Inflammatory macrophage treated with lipopolysaccharide for 4 hours (primary cell): ENCODE measurements at regions not wholly inside any gene's neighbourhood (a gene's known extent, or its start where the extent isn't known, plus 50 kb on each side); places are given as distances from the start of the nearest gene placed in this dataset.

Experiments used
- DNase-seq: peaks from one replicate; pipeline ENCODE4 v3.0.0-alpha.2; 2020

DNA sequence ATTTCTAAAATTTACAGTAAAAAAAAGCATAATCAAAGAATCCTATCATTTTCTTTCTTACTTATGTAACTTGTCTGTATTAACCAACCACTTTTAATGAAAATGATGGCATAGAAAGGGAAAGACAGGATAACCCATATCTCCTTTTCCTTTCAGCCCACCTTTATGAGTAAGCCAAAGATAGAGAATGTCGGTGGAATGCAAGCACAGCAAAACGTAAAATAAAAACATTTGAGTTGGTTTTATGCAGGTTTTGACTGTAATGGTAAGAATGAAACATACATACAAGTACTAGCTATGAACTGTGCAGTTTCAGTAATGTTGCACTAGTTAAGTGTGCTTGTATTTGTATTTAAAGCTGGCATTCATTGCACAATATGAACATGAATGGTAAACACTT is 360.3 kb downstream of the FOXG1 start:
- DNase-seq: no peak

DNA sequence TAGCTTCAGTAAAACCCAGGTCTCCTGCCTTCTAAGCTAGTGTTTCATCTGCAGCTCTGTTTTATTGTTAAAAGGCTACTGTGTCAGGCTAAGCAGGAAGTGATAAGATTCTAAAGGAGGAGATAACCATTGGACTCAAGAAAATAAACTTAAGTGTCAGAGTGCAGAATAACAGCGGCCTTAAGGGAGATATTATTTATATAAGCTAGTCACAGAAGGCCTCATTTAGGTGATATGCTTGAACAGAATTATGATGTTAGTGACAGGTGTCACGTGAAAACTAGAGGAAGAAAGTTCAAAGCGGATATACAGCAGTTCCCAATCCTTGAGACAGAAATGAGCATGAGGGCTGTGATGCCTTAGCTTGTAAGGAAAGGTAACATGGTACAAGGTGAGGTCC is 373.4 kb downstream of the FOXG1 start:
- DNase-seq: no peak

DNA sequence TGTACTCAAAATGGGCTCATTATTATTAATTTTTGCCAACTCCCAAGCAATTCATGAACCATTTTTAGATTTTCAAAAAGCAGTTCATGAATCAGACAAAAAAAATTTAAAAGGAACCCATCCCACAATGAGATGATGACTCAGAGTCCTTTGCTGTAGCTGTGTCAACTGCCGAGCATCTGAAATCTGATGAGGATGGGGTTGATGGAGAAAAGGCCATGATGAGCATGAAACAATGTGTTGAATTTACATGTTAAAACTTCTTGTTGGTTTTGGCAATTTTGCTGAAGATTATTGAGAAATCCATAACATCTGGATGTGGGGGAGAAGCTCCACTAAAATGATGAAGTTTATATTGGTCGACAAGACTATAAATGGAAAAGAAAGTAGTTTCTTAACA is 378.0 kb downstream of the FOXG1 start:
- DNase-seq: no peak

DNA sequence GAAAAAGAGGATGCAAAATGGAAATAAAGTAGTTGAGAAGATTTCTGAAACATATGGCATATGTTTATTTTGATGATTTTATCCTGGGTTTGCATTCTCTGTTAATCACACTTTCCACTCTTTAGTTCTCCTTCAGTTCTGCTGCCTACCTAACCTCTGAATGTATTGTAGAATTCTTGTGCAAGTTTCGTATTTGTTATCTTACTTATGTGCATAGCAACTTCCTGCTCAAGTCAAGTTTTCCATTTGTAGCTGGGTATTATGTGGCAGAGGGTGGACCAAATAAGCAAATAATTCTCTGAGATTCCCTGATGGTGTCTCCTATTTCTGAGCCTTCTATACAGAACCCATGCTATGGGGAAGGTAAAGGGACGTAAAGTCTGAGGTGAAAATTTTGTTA is 381.6 kb downstream of the FOXG1 start:
- DNase-seq: no peak

DNA sequence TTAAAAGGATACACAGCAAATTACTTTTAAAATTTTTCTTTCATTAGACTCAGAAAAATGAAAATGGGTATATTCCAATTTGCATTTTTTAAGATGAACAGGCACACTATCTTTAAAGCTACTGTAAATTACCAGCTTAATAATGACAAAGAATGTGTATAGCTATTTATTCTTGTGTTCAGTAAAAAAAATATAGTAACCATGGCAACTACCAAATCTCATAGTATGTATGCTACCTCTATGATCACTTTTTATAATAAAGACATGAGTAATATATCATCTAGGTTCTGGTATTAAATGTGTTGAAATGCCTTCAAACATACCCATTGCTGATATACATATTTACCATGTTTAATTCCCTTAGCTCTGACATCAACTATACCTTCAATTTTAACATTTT is 383.2 kb downstream of the FOXG1 start:
- DNase-seq: no peak

DNA sequence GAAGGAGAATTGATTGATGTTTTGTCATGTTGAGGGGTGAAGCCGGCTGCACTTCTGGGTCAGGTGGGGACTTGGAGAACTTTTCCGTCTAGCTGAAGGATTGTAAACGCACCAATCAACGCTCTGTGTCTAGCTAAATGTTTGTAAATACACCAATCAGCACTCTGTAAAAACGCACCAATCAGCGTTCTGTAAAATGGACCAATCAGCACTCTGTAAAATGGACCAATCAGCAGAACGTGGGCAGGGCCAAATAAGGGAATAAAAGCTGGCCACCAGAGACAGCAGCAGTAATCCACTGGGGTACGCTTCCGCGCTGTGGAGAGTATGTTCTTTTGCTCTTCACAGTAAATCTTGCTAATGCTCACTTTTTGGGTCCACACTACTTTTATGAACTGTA is 384.1 kb downstream of the FOXG1 start:
- no peak for DNase-seq

DNA sequence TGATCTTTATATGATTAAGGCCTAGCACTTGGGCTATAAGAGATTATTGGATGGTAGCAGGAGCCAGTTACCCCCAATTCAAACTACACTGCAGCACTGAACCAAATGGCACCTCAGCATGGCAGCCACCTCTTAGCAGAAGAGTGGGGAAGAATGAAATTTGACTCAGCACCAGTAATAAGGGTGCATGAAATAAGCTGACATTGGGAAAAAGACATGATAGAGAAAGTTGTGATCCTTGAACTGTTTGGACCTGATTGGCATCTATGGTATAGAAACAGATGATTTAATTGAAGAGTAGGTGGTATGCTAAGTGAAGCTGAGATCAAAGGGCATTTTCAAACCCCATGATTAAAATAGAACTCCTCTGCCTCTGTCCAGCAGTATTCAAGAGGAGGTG is 389.5 kb downstream of the FOXG1 start:
- no peak for DNase-seq

DNA sequence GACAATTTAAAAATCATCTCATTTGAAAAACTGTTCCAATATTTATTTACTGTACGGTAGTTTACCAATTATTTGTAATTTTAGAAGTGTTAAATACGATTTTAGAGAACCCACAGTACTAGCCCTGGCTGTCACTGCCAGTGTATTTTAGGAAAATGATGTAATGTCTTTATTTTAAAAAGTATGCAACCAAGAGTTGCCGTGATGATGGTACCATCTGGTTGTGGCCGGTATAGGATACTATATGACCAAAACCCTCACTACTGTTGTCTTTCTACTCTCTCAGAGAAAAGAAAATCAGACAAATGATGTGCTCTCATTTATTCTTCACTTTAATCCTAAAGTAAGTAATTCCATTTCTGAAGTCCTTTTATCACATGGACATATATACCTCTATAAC is 395.0 kb downstream of the FOXG1 start:
- DNase-seq: no peak

DNA sequence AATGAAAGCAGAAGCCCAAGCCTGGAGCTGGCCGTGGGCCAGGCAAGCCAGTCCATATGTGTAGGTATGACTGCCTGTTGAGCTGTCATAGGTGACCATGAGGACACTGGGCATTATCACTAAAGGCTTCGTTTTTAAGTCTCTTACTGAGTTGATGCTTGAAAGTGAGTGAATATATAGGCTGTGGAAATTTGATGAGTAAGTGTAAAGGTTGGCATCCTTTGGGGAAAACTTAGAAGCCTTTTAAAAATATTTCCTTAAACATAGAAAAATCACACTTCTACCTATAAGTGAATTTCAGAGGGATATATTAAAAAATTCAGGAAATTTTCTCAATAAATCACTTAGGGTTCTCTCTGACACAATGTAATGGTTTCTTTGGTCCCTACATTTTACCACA is 396.5 kb downstream of the FOXG1 start:
- no peak for DNase-seq

DNA sequence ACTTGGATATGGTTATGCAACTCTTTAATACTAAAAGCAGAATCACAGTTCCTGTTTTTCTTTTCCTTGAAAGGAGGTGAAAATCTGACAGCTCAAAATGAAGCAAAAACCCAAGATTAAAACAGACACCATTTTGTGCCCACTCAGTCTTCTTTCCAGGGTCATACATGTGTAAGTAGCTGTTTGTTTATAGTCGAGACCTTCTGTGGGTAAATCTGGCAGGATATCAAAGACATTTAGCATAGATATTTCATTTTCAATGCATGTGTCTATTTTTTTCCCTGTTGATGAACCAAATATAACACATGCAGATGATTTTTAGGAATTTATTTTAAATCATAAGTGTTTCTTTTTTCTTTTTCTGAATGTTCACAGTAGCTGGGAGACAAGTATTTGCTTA is 398.8 kb downstream of the FOXG1 start:
- no peak for DNase-seq

DNA sequence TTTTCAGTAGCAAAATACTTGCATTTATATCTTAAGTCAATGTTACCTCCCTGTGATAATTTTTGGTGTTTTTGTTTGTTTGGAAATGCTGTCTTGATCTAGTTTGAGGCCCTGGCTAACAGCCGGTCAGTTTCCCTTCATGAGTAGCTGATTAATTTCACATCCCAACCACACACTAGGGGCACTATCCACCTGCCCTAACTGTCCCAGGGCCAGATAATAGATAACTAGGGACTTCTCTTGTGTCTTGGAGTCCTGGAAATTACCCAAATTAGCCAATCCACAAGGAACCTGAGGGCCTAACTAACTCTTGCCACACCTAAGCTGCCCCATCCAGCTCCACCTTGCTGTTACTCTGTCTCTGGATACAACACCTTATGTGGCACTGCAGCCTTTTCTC is 399.9 kb downstream of the FOXG1 start:
- no peak for DNase-seq

DNA sequence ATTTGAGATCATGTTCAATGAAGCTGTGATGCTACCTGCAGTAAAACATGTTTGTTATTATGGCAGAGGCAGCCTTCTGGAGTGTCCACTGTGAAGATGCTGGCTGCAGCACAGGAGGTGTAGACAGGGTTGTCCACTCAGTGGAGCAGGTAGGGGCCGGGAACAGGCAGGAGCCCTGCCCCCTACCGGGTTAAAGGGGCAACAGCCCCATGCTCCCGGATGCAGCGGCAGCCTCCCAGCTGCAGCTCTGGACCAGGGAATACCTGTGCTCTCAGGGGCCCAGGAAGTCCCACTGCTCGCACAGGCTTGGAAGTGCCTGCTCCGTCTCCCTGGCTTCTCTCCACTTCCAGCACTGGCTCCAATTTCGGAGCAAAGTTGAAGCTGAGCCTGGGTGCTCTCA is 401.6 kb downstream of the FOXG1 start:
- DNase-seq: no peak

DNA sequence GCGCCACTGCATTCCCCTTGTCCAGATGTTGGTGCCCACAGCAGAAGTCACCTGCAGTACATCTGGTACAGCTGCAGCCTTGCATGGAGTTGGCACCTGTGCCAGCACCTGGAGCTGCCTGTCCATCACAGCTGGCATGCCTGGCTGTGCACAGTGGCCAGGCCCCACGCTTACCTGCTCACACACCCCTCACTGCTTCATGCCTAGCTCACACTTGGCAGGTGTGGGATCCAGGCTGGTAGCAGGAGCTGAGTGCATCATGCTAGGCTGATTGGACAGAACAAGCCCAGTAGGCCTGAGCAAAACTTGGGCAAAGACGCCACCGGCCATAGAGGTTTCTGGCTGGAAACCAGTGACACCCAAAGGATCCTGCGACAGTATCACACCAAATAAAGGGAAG is 402.8 kb downstream of the FOXG1 start:
- no peak for DNase-seq

DNA sequence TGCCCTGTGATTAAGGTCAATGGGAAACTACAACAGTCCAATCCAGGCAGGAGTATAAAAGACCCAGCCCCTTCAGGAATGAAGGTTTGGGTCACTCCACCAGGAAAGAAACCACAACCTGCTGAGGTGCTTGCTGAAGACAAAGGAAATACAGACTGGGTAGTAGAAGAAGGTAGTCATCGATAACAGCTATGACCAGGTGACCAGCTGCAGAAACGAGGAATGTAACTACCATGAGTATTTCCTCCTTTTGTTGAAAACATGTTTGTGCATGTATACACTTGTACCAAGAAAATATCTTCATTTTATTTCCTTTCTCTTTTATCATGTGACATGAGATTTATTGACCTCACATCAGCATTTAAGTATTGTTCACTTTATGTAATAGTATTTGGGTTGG is 409.1 kb downstream of the FOXG1 start:
- no peak for DNase-seq

DNA sequence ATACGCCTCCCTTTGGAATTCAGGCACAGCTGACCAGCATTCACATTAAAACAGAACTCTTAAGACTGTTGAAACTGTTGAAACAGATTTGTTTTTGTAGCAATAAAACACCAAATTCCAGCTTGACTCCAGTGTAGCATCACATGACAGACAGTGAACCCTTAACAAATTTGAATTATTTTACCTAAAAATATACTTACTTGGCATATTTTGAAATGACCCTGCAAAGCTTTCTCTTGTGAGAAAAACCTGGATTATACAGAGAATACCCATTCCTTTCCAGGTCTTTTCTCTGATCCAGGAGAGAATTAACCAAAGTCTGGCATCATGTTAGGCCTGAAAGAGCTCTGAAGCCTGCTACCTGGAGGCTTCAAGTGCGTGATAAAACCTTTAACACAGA is 410.3 kb downstream of the FOXG1 start:
- DNase-seq: no peak

DNA sequence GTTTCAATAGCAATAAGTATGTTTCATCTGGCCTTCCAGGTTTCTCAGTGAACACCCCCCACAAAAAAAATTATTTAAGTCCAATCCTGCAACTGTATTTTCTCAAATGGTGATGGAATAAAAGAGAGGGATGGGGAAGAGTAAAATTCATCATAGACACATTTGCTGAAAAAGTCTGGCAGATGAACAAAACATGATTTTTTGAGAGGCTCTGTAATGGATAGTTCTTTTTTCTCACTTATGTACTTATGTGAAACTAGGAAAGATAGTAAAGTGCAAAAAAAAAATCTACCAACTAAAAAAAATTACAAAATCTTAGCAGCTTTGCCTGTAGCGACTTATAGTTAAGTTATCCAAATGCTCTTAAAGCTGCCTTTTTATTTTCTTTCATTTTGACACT is 412.4 kb downstream of the FOXG1 start:
- DNase-seq: no peak

DNA sequence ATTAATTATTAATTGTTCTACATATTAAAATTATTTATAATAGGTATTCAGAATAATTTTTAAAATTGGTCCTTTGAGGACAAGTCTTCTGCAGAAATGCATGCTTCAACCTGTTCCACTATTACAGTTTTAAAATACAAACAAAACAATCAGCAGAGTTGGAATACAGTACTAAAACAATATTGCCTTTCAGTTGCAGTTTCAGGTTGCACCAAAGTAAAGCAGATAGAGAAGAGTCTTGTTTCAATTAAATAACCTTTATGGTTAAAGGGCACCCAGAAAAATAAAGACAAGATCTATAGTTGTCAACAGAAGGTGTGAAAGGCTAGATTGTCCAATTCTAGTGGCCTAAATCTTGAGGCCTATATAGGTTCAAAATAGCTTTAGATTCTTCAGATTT is 424.5 kb downstream of the FOXG1 start:
- no peak for DNase-seq

DNA sequence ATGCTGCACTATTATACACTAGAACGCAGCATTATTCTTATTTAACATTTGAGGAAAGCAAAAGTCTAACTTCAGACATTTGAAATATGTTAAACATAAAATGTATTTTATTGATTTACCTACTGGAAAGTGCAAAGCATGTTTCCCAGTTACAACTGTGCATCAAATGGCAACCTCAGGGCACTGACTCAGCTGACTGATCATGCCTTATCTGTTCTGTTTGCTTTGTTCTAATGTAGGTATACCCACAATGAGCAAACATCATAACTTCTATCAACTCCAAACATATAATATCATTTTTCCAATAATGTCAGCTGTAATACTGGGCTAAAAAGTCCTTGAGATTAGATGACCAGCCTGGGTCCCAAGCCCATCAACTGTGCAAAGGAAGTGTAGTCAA is 431.0 kb downstream of the FOXG1 start:
- no peak for DNase-seq

DNA sequence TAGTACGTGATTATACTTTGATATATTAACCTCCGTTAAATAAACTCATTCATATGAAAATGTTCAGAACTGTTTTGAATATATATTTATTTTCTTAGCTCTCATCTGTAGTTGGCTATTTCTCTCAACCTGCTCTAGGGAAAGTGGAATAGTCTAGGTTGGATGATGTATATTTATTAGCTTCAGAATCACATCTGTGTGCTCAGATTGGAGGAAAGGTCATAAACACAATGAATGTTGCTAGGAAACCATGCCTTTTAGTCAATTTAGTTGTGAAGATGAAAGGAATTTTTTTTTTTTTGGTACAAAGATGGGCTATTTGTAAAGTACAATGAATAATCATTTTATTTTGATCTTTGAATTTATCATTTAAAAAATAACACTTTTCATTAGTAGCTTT is 439.1 kb downstream of the FOXG1 start:
- no peak for DNase-seq

DNA sequence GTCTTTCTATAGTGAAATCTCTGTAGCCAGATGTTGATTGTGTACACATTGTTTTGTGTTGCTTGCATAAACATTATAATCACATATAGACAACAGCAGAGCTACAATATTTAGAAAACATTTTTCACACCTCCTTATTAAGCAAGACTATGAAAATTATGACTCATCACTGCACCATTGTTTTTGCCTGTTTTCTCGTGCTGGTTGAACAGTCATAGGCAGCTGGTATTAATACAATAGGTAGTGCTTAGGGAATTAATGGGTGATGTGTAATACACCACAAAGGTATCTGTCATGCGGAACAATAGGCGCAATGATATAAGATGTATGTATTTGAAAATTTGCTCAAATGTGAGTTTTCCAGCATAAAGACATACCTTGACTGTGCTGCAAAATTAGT is 449.3 kb downstream of the FOXG1 start:
- no peak for DNase-seq

DNA sequence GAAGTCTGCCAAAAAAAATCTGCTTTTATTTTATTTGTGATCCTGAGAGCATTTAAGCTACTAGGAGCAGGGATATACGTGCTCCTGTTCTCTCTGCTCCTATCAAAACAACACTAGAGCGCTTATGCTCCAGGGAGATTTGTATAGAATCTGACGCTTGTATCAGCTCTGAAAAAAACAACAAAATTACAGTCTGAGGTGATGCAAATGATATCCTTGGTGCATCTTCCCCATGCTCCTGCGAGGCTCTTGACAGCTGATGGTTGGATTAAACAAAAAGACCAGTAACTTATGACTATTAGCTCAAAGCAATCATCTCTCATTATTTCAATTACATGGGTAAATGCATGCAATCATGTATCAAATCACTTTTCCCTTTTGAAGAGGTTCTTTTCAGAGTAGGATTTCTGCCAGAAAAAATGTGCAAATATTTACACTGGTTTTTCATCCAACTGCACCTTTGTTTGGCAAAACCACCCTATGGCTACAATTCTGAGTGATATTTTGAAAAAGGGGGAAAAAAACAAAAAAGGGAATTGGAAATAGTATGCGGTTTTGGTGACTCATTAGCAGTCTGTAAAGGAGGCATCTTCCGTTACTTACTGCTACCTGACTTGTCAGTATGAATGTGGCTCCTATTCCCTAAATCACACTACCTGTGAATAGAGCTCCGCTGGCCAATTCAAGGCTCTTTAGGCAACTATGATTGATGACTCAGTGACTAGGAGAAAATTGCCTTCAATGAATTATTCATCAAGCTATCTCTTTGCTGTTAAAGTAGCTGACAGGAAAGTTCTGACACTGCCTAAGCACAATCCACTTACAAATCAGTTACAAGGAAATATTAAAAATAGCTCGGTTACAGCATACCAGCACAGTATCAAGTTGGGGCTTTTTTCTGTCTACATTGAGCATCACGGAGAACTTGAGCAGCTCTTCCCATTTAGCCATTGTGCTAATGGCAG is 450.0 kb downstream of the FOXG1 start:
- DNase-seq: no peak

DNA sequence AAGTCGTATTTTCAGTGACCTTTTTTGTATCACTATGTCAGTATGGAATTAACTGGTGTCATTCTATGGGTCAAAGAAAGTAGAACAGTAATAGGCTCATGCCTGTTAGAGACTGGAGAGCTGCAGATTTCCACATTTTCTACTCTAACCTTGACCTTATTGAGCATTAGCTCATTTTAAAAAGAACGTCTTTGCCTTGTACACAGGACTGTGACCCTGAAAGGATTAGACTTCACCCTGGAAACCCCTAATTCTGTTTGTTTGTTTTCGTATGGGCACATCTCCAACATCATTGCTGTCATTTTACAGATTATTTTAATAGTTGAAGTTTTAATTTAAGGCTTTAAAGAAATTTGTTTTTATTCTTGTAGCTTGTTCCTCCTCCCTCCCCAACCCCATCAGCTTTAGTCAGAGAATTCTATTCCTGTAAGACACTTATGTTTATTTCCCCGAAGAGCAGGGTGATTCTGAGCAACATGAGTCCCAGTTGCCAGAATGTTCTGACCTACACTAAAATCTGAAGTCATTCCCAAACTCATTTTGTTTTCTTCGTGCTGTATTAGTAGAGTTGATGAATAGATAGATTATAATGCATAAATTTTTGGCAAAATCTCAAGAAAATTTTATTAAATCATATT is 451.3 kb downstream of the FOXG1 start:
- no peak for DNase-seq

DNA sequence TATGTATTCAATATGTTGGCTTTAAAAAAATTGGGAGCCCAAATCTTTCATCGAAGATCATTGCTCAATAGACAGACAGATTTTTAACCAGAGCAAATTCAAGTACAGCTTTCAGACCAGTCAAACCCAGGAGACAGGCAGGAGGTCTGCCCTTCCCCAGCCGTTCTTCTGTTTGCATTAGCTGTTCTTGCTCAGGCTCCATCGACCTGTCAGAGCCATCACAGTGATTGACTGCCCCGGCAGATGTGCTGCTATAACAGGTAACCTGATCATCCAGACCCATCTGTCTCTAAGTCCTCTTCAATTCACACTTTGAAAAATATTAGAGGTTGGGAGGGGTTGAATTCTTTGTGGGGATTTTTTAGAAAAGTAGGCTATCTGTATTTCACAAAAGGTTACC is 453.5 kb downstream of the FOXG1 start:
- no peak for DNase-seq

DNA sequence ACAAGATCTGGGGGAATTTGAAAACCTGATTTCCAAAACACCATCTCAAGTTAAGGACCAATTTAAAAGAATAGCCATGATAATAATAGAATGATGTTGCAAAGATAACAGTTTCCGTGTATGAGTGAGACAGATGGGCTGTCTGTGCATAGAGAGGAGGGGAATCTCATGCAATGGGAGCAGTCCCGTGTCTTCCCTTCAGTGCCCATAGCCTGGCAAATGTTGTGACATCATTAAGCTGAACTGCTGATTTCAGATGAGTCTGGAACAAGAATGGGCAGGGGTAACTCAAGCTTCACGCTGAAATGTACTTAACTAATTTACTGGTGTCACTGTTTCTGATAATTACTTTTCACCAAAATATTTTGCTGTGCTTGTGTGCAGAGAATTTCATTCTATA is 454.0 kb downstream of the FOXG1 start:
- DNase-seq: no peak

DNA sequence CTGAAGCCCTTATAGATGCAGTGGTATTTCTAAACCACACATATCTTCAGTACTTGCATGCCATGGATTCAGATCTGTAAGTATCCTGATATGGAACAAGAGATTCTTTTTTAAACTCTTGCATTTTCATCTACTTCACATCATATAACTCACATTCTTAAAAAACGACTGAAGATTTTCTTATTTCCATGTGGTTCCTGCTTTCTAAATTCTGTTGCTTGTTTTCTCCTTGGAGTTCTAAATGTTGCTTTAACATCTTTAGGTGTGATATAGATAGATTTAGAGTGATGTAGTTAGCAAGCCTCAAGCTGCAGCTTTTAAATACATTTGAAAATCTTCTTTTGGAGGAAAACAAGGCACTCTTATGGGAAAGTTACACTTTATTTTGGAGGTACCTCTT is 455.4 kb downstream of the FOXG1 start:
- no peak for DNase-seq
